Brain microvascular endothelial cell (primary cell): ENCODE measurements at regions not wholly inside any gene's neighbourhood (a gene's known extent, or its start where the extent isn't known, plus 50 kb on each side); places are given as distances from the start of the nearest gene placed in this dataset.

Experiments
- DNase-seq: peaks from one replicate; pipeline ENCODE4 v3.0.0-alpha.2; 2020
- H3K27ac ChIP-seq: fragments of 250-450 bp; sonication (Bioruptor Pico); 2 replicates; pipeline ENCODE4 v1.5.1; 2020; ENCODE audit warnings: mild to moderate bottlenecking, moderate library complexity
- H3K27me3 ChIP-seq: fragments of 250-450 bp; sonication (Bioruptor Pico); replicated peaks from 2 replicates; pipeline ENCODE4 v1.5.1; 2020; ENCODE audit warnings: mild to moderate bottlenecking
- H3K36me3 ChIP-seq: fragments of 250-450 bp; sonication (Bioruptor Pico); replicated peaks from 2 replicates; pipeline ENCODE4 v1.5.1; 2020; ENCODE audit warnings: mild to moderate bottlenecking
- H3K4me3 ChIP-seq: 2 replicates; pipeline ENCODE4 v1.5.1; 2011; ENCODE audit warnings: low read depth, mild to moderate bottlenecking, control low read depth, low read length, moderate library complexity
- in situ Hi-C: cut with HindIII; loops from 2 replicates; pipeline ENCODE4 v1.10.0; 2017; ENCODE audit warnings: low sequenced_read_pairs, low pct_ligation_motif_present
- TF ChIP-seq, protein P1 (sequence below): IDR thresholded peaks from 2 replicates; pipeline ENCODE4 v1.5.1; 2011; ENCODE audit warnings: low read depth, mild to moderate bottlenecking, moderate library complexity, low read length, control low read depth, inconsistent platforms; ENCODE audit errors: missing control alignments

DNA sequence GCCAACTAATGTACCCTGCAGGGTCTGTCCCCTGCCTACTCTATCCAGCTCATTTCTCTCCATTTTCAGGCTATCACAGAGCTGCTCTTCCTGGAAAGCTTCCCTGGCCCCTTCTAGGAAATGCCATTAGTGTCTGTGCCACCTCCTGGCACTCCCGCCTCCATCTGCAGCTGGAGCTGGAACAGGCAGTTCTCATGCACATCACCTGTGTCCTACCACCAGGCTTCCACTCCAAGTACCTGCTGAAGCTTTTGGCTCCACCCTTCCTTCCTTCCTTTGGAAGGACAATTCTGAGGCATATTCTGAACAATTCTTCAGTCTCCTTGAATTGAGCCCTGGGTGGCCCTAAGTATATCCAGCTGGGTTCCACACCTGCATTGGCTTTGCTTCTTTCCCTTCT lies 156.2 kb upstream of the ZNF618 start:
- Histone ChIP-seq H3K27me3 (no peaks in the 10 kb centered on the region), H3K27ac (no peak overlapping the region), H3K36me3 (no peaks in the 10 kb centered on the region), H3K4me3 (no peak overlapping the region)
- TF ChIP-seq, protein P1, sequence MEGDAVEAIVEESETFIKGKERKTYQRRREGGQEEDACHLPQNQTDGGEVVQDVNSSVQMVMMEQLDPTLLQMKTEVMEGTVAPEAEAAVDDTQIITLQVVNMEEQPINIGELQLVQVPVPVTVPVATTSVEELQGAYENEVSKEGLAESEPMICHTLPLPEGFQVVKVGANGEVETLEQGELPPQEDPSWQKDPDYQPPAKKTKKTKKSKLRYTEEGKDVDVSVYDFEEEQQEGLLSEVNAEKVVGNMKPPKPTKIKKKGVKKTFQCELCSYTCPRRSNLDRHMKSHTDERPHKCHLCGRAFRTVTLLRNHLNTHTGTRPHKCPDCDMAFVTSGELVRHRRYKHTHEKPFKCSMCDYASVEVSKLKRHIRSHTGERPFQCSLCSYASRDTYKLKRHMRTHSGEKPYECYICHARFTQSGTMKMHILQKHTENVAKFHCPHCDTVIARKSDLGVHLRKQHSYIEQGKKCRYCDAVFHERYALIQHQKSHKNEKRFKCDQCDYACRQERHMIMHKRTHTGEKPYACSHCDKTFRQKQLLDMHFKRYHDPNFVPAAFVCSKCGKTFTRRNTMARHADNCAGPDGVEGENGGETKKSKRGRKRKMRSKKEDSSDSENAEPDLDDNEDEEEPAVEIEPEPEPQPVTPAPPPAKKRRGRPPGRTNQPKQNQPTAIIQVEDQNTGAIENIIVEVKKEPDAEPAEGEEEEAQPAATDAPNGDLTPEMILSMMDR, result no peak
- DNase-seq, result no peak
- in situ Hi-C loops, result no loop called here

DNA sequence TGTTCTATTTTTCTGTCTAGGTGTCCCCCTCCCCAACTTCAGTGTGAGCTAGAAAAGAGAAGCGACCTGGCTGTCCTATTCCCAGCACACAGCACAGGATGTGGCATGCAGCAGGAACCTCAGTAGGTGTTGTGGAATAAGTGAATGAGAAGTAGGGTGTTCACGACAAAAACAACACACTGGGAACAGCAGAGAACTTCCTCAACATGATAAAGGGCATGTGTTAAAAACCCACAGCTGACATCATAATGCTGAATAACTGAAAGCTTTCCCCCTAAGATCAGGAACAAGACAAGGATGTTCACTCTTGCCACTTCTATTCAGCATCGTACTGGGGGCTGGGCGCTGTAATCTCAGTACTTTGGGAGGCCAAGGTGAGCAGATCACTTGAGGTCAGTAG lies 155.6 kb upstream of the ZNF618 start:
- TF ChIP-seq, protein P1, result no peak
- H3K4me3 ChIP-seq, result no peak overlapping the region
- no peak for DNase-seq
- in situ Hi-C loops, result no loop called here
- H3K27ac ChIP-seq, result no peak overlapping the region
- no peaks in the 10 kb centered on the region for H3K27me3 ChIP-seq
- no peaks in the 10 kb centered on the region for H3K36me3 ChIP-seq

DNA sequence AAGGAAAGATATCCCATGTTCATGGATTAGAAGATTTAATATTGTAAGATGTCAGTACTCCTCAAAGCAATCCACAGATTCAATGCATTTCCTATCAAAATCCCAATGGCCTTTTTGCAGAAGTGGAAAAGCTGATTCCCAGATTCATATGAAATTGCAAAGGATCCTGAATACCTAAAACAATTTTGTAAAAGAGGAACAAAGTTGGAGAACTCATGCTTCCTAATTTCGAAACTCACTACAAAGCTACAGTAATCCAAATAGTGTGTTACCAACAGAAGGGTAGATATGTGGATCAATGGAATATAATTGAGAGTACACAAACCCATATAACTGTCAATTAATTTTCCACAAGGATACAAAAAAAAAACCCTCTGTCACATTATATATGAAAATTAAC lies 154.3 kb upstream of the ZNF618 start:
- no peak for DNase-seq
- Histone ChIP-seq H3K4me3 (no peak overlapping the region), H3K27ac (no peak overlapping the region), H3K27me3 (no peaks in the 10 kb centered on the region), H3K36me3 (no peaks in the 10 kb centered on the region)
- TF ChIP-seq, protein P1, result no peak
- in situ Hi-C loops, result no loop called here

DNA sequence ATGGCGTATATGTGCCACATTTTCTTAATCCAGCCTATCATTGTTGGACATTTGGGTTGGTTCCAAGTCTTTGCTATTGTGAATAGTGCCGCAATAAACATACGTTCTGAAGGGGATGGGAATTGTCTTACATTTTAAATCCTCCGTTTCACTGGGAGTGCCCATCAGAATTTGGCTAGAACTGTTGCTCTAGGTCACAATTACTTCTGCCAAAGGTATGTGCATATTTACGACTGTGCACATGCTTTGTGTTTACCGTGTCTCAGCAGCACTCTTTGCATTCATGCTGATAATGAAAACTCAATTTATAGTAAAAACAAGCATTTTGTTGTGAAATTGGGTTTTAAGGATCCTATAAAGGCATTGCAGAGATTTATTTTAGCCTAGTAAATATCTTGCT lies 151.9 kb upstream of the ZNF618 start:
- Histone ChIP-seq H3K36me3 (no peaks in the 10 kb centered on the region), H3K27ac (no peak overlapping the region), H3K4me3 (no peak overlapping the region), H3K27me3 (no peaks in the 10 kb centered on the region)
- in situ Hi-C loops, result no loop called here
- TF ChIP-seq, protein P1, result no peak
- no peak for DNase-seq

DNA sequence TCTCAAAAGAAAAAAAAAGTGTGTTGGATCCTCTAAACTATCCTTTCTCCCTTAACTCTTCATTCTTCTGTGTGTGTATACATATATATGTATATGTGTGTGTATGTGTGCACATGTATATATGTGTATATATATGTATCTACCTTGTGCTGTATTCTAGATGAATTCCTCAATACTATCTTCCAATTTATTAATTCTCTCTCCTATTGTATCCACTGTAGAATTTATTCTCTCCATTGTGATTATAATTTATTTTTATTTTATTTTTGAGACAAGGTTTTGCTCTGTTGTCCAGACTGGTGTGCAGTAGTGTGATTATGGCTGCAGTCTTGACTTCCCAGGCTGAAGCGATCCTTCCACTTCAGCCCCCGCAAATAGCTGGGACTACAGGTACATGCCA lies 147.1 kb upstream of the ZNF618 start:
- Histone ChIP-seq H3K36me3 (no peaks in the 10 kb centered on the region), H3K27ac (no peak overlapping the region), H3K27me3 (peaks cover 2% of the 10 kb centered on the region), H3K4me3 (no peak overlapping the region)
- no peak for DNase-seq
- in situ Hi-C loops, result no loop called here
- TF ChIP-seq, protein P1, result no peak

DNA sequence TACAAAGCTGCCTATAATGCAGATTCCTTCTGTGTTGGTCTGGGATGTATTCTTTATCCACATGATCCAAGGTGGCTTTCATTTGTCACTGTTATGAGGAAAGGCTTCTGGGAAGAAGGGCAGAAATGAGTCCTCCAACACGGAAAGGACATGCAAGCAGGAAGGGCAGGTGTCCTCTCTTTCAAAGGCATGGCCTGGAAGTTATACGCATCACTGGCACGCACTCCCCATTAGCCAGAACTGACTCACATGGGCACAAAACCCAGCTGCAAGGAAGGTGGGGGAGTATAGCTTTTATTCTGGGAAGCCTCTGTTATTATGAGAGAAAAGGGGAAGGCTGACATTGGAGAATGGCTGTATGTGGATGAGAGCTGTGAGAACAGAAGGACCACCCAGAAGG lies 141.3 kb upstream of the ZNF618 start:
- Histone ChIP-seq H3K36me3 (no peaks in the 10 kb centered on the region), H3K4me3 (no peak overlapping the region), H3K27me3 (peaks cover 2% of the 10 kb centered on the region), H3K27ac (no peak overlapping the region)
- DNase-seq, result no peak
- in situ Hi-C loops, result no loop called here
- TF ChIP-seq, protein P1, result no peak
